Stimulated activated CD4-positive, alpha-beta T cell treated with anti-CD3 and anti-CD28 coated beads, Interleukin-2, amount 100 ng/mL, for 48 hours (primary cell): ENCODE measurements at regions not wholly inside any gene's neighbourhood (a gene's known extent, or its start where the extent isn't known, plus 50 kb on each side); places are given as distances from the start of the nearest gene placed in this dataset.
"Not testable (repeated sequence)": the region's sequence is repeated elsewhere in the genome, so short reads cannot be mapped to it uniquely, and the experiment has no call there.

Source experiments
- DNase-seq, 2 donors: peaks; one replicate each; pipeline ENCODE4 v3.0.0-alpha.2; 2020

DNA sequence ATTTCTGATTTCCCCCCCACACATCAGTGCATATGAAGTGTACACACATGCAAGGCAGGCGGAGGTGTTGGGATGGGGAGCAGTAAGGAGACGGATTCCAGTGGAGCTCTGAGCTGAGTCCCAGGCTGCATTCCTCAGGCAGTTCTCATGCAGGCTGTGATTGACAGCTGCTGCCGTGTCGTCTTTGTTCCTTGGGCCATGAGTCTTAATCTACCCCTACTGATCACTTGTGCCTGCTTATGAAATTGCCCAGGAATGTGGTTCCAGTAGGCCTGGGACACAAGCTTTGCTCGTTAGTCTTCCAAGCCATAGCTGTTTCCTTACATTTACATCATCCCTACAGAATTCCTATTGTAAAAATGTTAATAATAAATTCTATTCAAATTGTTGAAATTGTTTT is 1241.9 kb downstream of the UQCRFS1 start:
- DNase-seq, result no peak

GRCh38 chr19:27966390-27966816 is 1246.5 kb downstream of the UQCRFS1 start:
- no peak for DNase-seq

- no peak for DNase-seq
Measured at GRCh38 chr19:27964185-27964584, 1248.8 kb downstream of the UQCRFS1 start.

GRCh38 chr19:27962264-27962663 is 1250.7 kb downstream of the UQCRFS1 start:
- no peak for DNase-seq

DNA sequence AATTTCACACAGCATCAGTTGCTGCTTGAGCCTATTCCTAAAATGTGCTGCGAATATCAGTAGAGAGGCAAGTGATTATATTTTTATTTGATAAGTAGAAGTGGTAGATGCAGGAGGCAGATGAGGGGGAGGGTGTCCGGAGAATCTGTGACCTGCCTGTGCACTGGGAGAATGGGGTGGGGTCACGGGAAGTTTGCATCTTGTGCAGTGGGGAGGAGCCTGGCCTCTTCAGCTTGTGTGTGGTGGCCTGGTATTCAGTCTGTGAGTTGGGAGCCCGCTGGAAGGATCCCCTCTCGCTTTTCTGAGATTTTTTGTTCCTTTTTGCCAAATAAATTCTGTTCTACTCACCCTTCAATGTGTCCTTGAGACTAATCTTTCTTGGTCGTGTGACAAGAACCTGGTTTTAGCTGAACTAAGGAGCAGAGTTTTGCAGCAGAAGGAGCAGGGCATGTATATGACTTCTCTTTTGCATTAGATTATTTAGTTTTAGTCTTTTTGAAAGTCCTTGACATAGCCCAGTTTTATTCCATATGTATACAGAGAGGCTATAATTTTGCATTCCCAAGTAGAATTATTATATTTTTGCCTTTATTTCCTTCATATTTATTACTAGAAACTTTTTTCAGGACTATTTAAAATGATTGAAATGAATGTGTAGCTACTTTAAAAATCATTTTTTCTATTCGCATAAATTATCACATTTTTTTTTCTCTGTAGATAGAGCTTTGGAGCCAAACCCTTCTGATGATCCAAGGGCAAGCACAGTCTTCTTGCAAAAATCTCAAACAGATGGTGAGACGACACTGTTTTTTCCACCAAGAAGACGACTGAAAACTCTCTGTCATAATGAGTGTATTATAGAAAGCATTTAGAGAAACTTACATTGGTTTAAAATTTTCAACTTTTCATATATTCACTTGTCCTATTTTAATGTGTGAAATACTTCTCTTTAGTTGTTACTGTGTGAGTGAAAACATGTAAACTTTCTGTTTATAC is 1257.2 kb downstream of the UQCRFS1 start:
- DNase-seq, result no peak

- DNase-seq, result not testable (repeated sequence)
Measured at GRCh38 chr19:27942607-27943006, 1270.3 kb downstream of the UQCRFS1 start.

- no peak for DNase-seq
Measured at GRCh38 chr19:27936139-27936538, 1276.8 kb downstream of the UQCRFS1 start.

- DNase-seq, result no peak
Measured at GRCh38 chr19:27935669-27936068, 1277.3 kb downstream of the UQCRFS1 start.

DNA sequence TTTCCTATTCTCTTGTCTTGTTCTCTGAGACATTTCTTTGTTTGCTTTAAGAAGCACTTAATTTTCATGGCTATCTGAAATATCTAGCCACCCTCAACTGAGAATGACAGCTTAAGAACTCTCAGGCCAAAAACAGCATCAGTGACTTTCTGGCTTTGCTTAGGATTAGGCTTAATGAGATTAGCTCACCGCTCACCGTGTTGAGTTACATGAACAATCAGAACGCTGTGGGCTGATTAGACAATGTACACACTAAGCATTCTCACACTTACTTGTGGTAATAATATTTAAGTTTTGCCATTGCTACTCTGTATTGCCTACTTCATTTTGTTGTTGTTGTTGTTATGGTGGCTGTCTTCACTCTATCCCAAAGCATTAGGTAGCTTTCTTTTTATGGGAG is 1283.6 kb downstream of the UQCRFS1 start:
- DNase-seq, result no peak

DNA sequence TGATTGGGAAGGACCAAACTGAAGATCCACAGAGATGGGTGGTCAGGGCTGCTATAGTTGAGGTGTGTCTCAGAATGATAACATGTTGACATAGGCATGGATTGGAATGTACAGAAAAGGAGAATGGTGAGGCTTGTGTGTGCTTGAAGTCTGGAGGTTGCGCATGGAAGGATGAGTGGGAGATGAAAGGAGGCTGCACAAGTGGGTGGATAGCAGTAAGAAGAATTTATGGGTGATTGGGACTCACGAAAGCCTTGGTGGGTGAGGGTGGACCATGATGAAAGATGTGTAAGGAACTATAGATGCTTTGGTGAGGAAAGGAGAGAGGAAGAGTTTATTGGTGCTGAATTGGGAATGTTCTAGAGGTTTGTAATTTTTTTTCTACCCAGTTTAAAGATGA is 1287.7 kb downstream of the UQCRFS1 start:
- no peak for DNase-seq

DNA sequence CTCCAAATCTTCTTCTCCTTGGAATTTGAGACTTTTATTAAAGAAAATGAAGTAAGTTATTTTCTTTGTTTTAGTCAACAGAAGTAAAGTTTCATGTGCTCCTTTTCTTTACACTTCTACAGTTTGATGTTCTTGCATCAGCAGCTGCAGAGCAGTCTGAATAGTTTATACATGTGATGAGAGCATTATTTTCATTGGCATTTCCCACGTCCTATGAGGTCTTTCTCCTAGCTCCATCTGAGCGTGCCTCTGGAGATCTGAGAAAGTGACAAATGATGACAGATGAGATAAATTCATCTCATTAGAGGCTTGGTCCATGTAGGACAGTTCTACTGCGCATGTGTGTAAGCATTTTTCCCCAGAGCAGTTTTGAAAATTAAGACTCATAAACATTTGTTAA is 1290.0 kb downstream of the UQCRFS1 start:
- DNase-seq, result no peak

DNA sequence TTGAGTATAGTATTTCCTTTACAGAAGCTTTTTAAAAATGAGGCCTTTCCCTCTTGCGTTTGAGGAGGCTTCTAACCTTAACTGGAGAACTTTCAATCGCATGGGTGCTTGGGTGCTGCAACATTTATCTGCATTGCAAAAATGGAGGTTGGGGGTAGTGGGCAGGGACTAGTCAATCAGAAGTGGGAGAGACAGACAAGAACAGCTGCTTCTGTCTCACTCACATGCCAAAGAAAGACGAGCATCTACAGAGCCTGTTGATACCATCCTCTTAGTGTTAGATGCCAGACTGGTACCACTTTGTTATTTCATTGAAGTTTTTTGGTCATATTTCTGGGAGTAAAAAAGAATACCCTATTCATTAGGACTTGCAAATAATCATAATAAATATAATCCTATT is 1292.2 kb downstream of the UQCRFS1 start:
- no peak for DNase-seq

GRCh38 chr19:27918818-27919217 is 1294.1 kb downstream of the UQCRFS1 start:
- DNase-seq, result no peak

- DNase-seq, result no peak
Measured at GRCh38 chr19:27911122-27911898, 1301.6 kb downstream of the UQCRFS1 start.

GRCh38 chr19:27909861-27910260 is 1303.1 kb downstream of the UQCRFS1 start:
- DNase-seq, result no peak

DNA sequence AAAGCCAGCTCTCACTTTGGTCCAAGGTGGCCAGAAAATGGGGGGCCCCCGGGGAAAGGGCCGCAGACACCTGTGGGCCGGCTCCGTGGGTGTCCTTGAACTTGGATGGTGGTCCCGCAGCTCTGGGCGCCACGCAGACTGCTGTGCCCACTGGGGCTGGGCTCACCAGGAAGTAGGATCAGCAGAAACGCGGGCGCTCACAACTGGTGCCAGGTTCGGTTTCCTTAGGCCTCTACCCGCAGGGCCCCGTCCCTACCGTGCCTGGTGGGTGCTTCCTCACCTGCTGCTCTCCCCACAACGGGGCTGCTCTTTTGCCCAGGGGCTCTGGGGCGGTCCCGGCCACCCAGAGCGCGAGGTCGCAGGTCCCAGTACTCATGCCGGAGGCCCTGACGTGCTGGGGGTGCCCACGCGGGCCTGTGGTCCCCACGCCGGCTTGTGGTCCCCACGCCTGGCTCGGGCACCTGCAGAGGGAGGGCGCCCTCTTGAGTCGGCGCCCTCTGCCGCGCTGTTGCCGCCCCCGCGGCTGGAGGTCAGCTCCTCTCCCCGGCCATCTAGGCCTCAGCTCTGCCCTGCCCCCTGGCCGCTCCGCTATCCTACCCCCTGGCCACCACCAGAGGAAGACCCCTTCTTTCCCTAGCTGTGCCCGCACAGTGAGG is 1303.6 kb downstream of the UQCRFS1 start:
- no peak for DNase-seq

- DNase-seq, result no peak
Measured at GRCh38 chr19:27906081-27906480, 1306.9 kb downstream of the UQCRFS1 start.

GRCh38 chr19:27905074-27905473 is 1307.9 kb downstream of the UQCRFS1 start:
- DNase-seq, result no peak

DNA sequence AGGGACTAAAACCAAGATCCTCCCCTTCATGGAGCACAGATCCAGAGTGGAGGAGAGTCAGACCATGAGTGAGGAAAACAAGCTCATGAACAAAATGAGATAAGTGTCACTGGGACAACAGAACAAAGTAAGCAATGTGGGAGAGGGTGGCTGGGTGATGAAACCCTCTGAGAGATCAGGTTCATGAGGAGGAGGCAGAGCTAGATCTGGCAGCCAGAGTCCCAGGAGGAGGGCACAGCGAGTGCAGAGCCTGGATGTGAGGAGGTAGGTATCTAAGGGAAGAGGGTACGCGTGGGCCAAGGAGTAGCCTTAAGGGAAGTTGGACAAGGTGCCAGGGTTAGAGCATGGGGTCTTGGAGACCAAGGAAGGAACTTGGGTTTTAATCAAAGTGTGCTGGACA is 1311.9 kb downstream of the UQCRFS1 start:
- DNase-seq, result no peak

DNA sequence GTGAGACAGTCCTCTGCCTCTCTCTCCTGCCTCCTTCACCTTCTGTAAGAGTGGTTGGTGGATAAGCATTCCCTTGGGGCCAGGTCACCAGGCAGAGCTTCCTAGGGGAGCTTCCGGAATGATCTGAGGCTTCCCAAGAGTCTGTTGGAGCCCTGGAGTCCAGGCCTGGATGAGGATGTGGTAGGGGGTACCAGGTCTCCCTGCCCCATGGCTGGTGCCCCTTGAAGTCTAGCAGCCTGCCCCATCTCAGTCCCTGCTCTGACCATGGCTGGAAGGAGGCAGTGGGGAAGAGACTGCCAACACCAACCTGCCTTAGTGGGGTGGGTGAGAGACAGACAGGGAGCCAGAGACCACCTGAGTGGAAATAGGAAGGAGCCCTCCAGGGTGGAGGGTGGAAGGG is 1316.9 kb downstream of the UQCRFS1 start:
- no peak for DNase-seq

DNA sequence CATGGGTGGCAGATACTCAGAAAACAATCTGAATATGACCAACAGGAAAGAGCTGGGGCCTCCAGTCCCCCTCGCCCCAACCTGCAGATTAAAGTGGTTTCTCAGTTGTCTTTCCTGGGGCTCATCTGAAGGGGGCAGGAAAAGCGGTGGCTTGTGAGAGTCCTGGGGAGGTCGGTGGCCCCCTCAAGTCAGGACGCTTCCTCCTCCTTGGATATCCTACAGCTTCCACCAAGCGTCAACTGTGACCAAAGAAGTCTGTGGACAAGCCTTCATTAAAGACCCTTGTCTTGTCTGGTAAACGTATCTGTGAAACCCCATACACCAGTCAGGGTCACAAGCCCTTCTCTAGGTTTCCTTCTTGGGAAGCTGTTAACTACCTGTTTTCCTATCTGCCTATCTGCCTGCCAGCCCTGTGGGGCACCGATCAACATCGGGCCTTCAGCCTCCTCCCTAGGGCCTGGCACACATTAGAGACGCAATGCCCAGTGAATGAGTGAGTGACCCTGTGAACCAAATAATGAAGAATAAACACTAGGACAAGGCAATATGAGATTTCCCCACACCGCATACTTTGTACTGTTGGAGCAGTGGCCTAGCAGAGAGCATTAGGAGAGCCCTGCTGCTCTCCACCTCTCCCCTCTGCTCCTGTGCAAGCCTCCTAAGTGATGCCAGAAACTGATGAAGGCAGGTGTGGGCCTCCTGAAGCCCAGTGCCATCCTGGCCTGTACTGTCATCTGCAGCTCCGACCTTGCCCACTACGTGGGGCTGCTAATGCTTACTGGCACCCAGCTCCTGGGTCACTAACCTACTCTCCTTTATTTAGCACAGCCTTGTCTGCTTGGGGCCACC is 1317.8 kb downstream of the UQCRFS1 start:
- DNase-seq, result no peak

DNA sequence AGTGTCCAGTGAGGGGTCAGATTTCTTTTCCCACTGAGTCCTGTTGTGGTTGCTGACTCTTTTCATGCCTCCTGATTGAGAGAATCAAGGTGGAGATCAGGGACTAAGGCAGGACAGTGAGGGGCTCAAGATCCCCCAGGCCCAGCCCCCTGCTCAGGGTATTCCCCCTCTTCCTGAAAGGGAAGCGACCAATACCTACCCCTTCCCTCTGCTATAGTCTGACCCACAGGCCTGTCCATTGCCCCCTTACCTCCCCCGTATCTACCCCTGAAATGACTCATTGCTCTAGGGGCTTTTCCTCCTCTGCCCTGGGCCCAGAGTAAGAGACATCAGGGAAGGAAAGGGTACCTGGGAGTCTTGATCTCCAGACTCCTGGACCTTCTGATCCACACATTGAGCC is 1320.5 kb downstream of the UQCRFS1 start:
- DNase-seq, result no peak
